ENCODE measurements at regions not wholly inside any gene's neighbourhood (a gene's known extent, or its start where the extent isn't known, plus 50 kb on each side); places are given as distances from the start of the nearest gene placed in this dataset.

DNA sequence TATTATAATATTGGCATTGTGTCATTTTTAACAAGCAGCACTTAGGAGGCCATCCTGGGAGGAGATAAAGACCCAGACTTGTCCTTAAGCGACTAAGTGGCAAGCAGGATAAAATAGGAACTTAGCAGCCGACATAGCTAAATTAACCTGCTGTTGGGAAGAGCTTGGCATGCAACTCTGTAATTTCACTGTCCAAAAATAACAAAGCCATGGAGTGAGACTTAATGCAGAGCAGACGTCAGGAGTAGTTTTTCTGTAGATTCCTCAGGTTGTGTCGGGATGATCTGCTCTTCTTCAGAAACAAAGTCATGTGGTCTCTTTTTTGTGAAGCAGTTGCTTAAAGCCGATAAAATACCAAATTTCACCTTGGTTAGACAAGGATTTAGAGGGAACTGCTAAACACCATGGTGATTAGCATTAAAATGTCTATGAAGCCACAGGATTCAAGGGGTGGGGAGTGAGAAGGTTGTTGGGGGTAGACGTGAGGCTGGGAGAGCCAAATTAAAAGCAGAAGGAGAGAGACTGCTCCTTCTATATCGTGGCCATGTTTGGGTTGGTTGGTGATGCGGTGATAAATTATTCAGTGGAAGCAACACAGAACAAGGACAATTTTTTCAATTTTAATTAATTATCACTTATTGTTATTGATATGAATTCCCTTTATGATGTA, 303.0 kb downstream of the CSNK1G3 start:
- TF ChIP-seq GATA2 (IDR thresholded peaks at IDR 0.05; ENCODE audit: low read depth, low read length) = no peak
- no peak for TF ChIP-seq GATA3 (IDR thresholded peaks at IDR 0.05; ENCODE audit: low read depth, low read length)

- TF ChIP-seq GATA3 (IDR thresholded peaks at IDR 0.05; ENCODE audit: low read depth, low read length) (peak; percentile 50; the same call in 1 of the 2 replicates), GATA2 (IDR thresholded peaks at IDR 0.05; ENCODE audit: low read depth, low read length) (peak; percentile 69)
These were observed 302.1 kb downstream of the CSNK1G3 start for GRCh38 chr5:123813937-123814624.

DNA sequence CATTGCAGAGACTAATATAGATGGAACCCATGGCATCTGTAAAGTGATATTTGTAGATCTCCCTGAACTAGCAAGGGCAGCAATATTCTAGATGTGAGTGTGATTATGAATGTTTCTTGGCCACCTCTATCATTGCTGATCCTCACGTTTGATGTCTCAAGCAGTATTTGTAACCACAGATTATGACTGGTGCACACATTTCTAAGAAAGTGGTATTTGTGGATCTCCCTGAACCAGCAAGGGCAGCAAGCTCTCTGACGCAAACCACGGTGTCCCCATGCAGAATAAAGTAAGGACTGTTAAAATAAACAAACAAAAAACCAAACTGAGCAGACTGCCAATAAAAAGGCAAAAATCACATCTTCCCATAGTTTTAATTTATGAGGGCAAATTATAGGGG, 301.3 kb downstream of the CSNK1G3 start:
- TF ChIP-seq GATA3 (IDR thresholded peaks at IDR 0.05; ENCODE audit: low read depth, low read length) = no peak
- no peak for TF ChIP-seq GATA2 (IDR thresholded peaks at IDR 0.05; ENCODE audit: low read depth, low read length)

- TF ChIP-seq GATA3 (IDR thresholded peaks at IDR 0.05; ENCODE audit: low read depth, low read length) = no peak
- no peak for TF ChIP-seq GATA2 (IDR thresholded peaks at IDR 0.05; ENCODE audit: low read depth, low read length)
These were observed 299.9 kb downstream of the CSNK1G3 start for GRCh38 chr5:123811831-123812230.

- TF ChIP-seq GATA3 (IDR thresholded peaks at IDR 0.05; ENCODE audit: low read depth, low read length) = no peak
- TF ChIP-seq GATA2 (IDR thresholded peaks at IDR 0.05; ENCODE audit: low read depth, low read length) = no peak
These were observed 298.9 kb downstream of the CSNK1G3 start for GRCh38 chr5:123810746-123811340.

DNA sequence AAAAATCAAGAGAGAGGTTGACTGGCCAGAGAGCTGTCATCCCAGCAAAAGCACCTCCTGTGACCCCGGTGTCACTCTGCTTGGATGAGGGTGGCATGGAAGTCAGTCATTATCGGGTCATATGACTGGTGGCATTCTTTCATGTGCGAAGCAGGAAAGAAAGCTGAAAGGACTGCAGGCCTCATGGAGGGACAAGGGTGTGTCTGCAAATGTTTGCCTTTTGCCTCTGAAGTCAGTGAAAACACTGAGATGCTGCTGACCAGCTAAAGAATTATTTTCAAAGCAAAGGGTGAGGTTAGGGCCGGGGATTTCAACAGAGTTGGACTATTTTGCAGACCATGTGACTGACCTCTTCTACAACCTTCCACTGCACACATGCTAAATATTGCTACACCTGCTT, 298.3 kb downstream of the CSNK1G3 start:
- TF ChIP-seq GATA2 (IDR thresholded peaks at IDR 0.05; ENCODE audit: low read depth, low read length) (no peak), GATA3 (IDR thresholded peaks at IDR 0.05; ENCODE audit: low read depth, low read length) (no peak)

- no peak for TF ChIP-seq GATA3 (IDR thresholded peaks at IDR 0.05; ENCODE audit: low read depth, low read length)
- no peak for TF ChIP-seq GATA2 (IDR thresholded peaks at IDR 0.05; ENCODE audit: low read depth, low read length)
These were observed 297.7 kb downstream of the CSNK1G3 start for GRCh38 chr5:123809594-123810221.

DNA sequence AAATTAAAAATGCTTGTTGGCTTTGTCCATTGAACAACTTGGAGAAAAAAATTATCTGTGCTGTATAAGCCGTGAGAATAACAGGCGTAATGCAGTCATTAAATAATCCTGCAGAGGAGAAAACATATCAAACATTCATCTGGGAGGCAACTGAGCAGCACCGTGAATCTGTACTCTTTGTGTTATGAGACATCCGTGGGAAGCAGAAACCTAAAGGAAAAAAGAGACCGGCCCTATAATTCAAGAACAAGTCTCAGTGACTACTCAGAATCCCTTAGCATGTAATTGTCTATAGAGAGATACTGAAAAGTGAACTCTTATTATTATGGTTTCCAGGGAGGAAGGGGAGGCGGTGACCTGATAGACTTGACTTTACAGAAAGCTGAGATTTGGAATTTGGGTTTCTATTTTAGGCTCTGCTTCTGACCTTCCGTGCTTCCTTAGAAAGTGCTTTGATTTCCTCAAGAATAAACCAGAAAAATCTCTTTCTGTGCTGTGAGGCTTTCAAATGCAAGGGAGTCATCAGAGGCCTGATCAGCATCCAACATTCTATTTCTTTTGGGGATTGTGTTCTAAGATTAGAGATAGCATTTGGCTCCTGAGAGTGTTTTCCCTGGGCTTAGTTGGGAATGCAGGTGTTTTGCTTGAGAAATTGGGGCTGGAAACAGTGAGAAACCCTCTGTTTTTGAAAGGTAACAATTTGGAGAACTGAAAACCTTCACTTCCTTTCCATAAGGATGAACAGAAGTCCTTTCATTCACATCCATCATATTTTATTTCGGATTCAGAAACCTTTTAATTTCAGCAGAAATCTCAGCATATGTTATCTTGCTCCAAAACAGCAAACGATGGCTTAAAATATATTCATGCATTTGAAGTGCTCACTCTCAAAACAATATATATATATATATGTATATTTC, 296.7 kb downstream of the CSNK1G3 start:
- TF ChIP-seq GATA2 (IDR thresholded peaks at IDR 0.05; ENCODE audit: low read depth, low read length) (no peak), GATA3 (IDR thresholded peaks at IDR 0.05; ENCODE audit: low read depth, low read length) (no peak)

- TF ChIP-seq GATA2 (IDR thresholded peaks at IDR 0.05; ENCODE audit: low read depth, low read length) (no peak), GATA3 (IDR thresholded peaks at IDR 0.05; ENCODE audit: low read depth, low read length) (no peak)
These were observed 295.4 kb downstream of the CSNK1G3 start for GRCh38 chr5:123807177-123807945.

DNA sequence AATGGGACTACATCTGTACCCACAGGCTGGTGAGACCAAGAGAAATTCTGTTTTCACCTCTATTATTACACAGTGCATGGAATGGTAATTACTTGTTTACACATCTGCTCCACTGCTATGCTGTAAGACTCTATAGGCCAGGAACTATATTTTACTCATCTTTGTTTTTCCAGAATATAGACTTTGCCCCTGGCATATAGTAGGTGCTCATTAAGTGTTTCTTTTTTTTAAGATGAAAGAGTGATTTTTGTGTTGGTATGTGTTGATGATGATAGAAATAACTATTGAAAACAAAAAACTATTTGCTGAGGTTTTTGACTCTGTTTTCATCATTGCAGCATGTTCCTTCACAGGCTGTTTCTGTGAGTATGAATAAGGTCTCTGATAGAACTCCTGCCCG, 294.7 kb downstream of the CSNK1G3 start:
- TF ChIP-seq GATA3 (IDR thresholded peaks at IDR 0.05; ENCODE audit: low read depth, low read length) (no peak), GATA2 (IDR thresholded peaks at IDR 0.05; ENCODE audit: low read depth, low read length) (no peak)

GRCh38 chr5:123805300-123805699, 293.3 kb downstream of the CSNK1G3 start:
- no peak for TF ChIP-seq GATA2 (IDR thresholded peaks at IDR 0.05; ENCODE audit: low read depth, low read length)
- no peak for TF ChIP-seq GATA3 (IDR thresholded peaks at IDR 0.05; ENCODE audit: low read depth, low read length)

GRCh38 chr5:123803359-123803758, 291.4 kb downstream of the CSNK1G3 start:
- no peak for TF ChIP-seq GATA3 (IDR thresholded peaks at IDR 0.05; ENCODE audit: low read depth, low read length)
- TF ChIP-seq GATA2 (IDR thresholded peaks at IDR 0.05; ENCODE audit: low read depth, low read length) = no peak

Measured in SH-SY5Y (cell line).